Type B pancreatic cell (in vitro differentiated cells): ENCODE measurements at regions not wholly inside any gene's neighbourhood (a gene's known extent, or its start where the extent isn't known, plus 50 kb on each side); places are given as distances from the start of the nearest gene placed in this dataset.

Experiments
- DNase-seq: peaks from one replicate; pipeline ENCODE4 v3.0.0; 2021; ENCODE audit warnings: mixed read lengths; ENCODE audit not compliant: unreplicated experiment; ENCODE audit errors: extremely low spot score
- H3K27ac Mint-ChIP-seq: 2 replicates; pipeline ENCODE4 v1.8.0; 2021; ENCODE audit warnings: mild to moderate bottlenecking, mixed read lengths
- H3K27me3 Mint-ChIP-seq: 2 replicates; pipeline ENCODE4 v1.8.0; 2021; ENCODE audit warnings: mixed read lengths
- H3K36me3 Mint-ChIP-seq: 2 replicates; pipeline ENCODE4 v1.8.0; 2021; ENCODE audit warnings: mixed read lengths
- H3K4me1 Mint-ChIP-seq: one replicate; pipeline ENCODE4 v1.8.0; 2021; ENCODE audit warnings: mixed read lengths; ENCODE audit not compliant: unreplicated experiment
- H3K4me3 Mint-ChIP-seq: 2 replicates; pipeline ENCODE4 v1.8.0; 2021; ENCODE audit warnings: mild to moderate bottlenecking, mixed read lengths
- H3K9me3 Mint-ChIP-seq: 2 replicates; pipeline ENCODE4 v1.8.0; 2021; ENCODE audit warnings: mixed read lengths
- TF ChIP-seq, protein P1 (sequence below): fragments of 200-600 bp; sonication (generic); conservative IDR thresholded peaks from 2 replicates; pipeline ENCODE4 v1.5.0; 2021; ENCODE audit warnings: antibody characterized with exemption, mild to moderate bottlenecking

DNA sequence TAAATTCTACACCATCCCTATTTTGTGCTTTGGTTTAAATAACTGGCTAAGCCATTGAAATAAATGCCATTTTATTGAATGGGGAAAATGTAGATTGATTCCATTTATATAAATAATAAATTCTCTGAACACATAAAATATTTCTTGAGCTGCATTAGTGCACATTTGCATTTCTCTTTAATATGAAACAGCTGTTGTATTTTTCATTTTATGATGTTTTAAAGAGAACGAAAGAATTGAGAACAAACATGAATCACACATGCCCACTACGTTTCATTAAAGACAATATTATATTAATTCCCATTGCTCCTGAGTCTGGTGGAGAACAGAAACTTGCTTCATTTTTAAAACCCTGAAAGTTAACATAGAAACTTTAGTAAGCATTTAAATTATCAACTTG, 235.7 kb upstream of the CFAP20DC start:
- no peaks in the 10 kb centered on the region for H3K36me3 Mint-ChIP-seq

GRCh38 chr3:59284926-59285325, 235.1 kb upstream of the CFAP20DC start:
- H3K27me3 Mint-ChIP-seq, result peaks cover 23% of the 10 kb centered on the region
- no peak overlapping the region for H3K27ac Mint-ChIP-seq
- no peaks in the 10 kb centered on the region for H3K36me3 Mint-ChIP-seq

More for the DNA sequence above, 235.7 kb upstream of the CFAP20DC start:
- Mint-ChIP-seq H3K9me3 (no peaks in the 10 kb centered on the region), H3K27ac (no peak overlapping the region), H3K4me1 (peaks cover 16% of the 10 kb centered on the region), H3K27me3 (peaks cover 23% of the 10 kb centered on the region), H3K4me3 (no peak overlapping the region)
- TF ChIP-seq, protein P1, sequence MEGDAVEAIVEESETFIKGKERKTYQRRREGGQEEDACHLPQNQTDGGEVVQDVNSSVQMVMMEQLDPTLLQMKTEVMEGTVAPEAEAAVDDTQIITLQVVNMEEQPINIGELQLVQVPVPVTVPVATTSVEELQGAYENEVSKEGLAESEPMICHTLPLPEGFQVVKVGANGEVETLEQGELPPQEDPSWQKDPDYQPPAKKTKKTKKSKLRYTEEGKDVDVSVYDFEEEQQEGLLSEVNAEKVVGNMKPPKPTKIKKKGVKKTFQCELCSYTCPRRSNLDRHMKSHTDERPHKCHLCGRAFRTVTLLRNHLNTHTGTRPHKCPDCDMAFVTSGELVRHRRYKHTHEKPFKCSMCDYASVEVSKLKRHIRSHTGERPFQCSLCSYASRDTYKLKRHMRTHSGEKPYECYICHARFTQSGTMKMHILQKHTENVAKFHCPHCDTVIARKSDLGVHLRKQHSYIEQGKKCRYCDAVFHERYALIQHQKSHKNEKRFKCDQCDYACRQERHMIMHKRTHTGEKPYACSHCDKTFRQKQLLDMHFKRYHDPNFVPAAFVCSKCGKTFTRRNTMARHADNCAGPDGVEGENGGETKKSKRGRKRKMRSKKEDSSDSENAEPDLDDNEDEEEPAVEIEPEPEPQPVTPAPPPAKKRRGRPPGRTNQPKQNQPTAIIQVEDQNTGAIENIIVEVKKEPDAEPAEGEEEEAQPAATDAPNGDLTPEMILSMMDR, result no peak
- DNase-seq, result no peak

DNA sequence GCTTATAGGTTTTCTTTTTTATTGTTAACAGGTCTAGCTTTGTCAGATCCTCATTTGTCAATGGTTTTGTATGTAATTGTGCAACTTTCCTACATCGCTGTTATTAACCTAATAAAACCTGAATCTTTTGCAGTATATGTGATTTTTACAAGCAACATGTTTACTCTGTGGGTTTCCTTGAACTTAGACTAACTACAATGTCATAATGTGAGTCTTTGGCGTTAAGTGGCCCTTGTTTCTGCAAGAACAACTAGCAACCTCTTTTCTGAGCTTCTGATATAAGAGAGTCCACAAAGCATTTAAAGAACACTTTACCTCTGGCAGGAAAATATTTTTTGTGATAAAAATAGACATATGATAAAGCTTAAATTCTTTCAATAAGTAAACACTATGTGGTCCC, 230.3 kb upstream of the CFAP20DC start:
- peaks cover 14% of the 10 kb centered on the region for H3K27me3 Mint-ChIP-seq
- peaks cover 9% of the 10 kb centered on the region for H3K4me1 Mint-ChIP-seq
- H3K36me3 Mint-ChIP-seq, result no peaks in the 10 kb centered on the region
- H3K4me3 Mint-ChIP-seq, result no peak overlapping the region
- no peak for DNase-seq
- TF ChIP-seq, protein P1, result no peak
- H3K27ac Mint-ChIP-seq, result no peak overlapping the region
- H3K9me3 Mint-ChIP-seq, result peaks cover 9% of the 10 kb centered on the region

More at GRCh38 chr3:59284926-59285325, 235.1 kb upstream of the CFAP20DC start:
- H3K4me3 Mint-ChIP-seq, result no peak overlapping the region
- H3K4me1 Mint-ChIP-seq, result peaks cover 16% of the 10 kb centered on the region
- no peak for DNase-seq
- TF ChIP-seq, protein P1, result no peak
- peaks cover 2% of the 10 kb centered on the region for H3K9me3 Mint-ChIP-seq

DNA sequence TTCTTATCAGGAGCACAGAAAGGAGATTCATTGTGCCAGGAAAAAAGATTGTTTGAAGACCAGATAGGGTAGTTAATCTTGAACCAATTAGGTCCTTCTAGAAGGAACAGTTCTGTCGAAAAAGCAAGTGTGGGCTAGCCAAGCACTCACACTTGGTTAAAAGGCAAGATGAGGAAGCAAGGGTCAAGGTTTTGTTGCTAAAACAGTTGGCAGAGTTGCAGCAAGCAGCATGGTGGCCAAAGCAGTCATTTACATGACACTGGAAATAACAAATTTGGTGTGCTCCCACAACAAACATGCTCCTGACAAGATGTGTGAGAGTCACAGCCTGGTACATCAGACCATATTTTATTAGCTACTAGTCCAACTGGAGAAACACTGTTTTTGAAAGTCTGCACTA, 228.0 kb upstream of the CFAP20DC start:
- no peak for DNase-seq
- TF ChIP-seq, protein P1, result no peak
- peaks cover 24% of the 10 kb centered on the region for H3K27me3 Mint-ChIP-seq
- H3K4me3 Mint-ChIP-seq, result no peak overlapping the region
- no peaks in the 10 kb centered on the region for H3K36me3 Mint-ChIP-seq
- H3K9me3 Mint-ChIP-seq, result peaks cover 9% of the 10 kb centered on the region
- H3K4me1 Mint-ChIP-seq, result no peaks in the 10 kb centered on the region
- no peak overlapping the region for H3K27ac Mint-ChIP-seq

GRCh38 chr3:59277201-59277600, 227.4 kb upstream of the CFAP20DC start:
- peaks cover 24% of the 10 kb centered on the region for H3K27me3 Mint-ChIP-seq
- TF ChIP-seq, protein P1, result no peak
- H3K27ac Mint-ChIP-seq, result no peak overlapping the region
- H3K9me3 Mint-ChIP-seq, result peaks cover 15% of the 10 kb centered on the region
- no peak for DNase-seq
- H3K4me3 Mint-ChIP-seq, result no peak overlapping the region
- no peaks in the 10 kb centered on the region for H3K4me1 Mint-ChIP-seq
- H3K36me3 Mint-ChIP-seq, result no peaks in the 10 kb centered on the region

GRCh38 chr3:59273976-59274375, 224.2 kb upstream of the CFAP20DC start:
- Mint-ChIP-seq H3K27me3 (peaks cover 27% of the 10 kb centered on the region), H3K27ac (no peak overlapping the region), H3K9me3 (peaks cover 13% of the 10 kb centered on the region), H3K4me1 (no peaks in the 10 kb centered on the region), H3K36me3 (no peaks in the 10 kb centered on the region), H3K4me3 (no peak overlapping the region)
- TF ChIP-seq, protein P1, result no peak
- no peak for DNase-seq
